ENCODE measurements at regions not wholly inside any gene's neighbourhood (a gene's known extent, or its start where the extent isn't known, plus 50 kb on each side); places are given as distances from the start of the nearest gene placed in this dataset.

DNA sequence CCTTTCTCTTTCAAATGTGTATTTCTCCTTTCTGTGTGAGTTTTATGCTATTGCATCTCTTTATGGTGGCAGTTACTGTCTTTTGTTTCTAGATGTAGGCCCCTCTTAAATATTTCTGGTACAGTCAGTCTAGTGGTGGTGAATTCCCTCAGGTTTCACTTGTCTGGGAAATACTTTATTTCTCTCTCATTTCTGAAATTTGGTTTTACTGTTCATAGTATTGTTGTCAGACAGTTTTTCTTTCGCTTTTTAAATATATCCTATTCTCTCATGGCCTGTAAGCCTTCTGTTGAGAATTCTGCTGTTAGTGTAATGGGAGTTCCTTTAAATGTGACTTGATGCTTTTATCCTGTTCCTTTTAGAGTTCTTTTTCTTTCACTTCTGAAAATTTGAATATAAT, 874.0 kb downstream of the PLOD2 start:
- TF ChIP-seq, protein P1, sequence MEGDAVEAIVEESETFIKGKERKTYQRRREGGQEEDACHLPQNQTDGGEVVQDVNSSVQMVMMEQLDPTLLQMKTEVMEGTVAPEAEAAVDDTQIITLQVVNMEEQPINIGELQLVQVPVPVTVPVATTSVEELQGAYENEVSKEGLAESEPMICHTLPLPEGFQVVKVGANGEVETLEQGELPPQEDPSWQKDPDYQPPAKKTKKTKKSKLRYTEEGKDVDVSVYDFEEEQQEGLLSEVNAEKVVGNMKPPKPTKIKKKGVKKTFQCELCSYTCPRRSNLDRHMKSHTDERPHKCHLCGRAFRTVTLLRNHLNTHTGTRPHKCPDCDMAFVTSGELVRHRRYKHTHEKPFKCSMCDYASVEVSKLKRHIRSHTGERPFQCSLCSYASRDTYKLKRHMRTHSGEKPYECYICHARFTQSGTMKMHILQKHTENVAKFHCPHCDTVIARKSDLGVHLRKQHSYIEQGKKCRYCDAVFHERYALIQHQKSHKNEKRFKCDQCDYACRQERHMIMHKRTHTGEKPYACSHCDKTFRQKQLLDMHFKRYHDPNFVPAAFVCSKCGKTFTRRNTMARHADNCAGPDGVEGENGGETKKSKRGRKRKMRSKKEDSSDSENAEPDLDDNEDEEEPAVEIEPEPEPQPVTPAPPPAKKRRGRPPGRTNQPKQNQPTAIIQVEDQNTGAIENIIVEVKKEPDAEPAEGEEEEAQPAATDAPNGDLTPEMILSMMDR (IDR thresholded peaks at IDR 0.05; ENCODE audit: extremely low read depth, low read depth, low read length): no peak
- Histone ChIP-seq H3K27ac (ENCODE audit: low read depth, low read length) (no peak overlapping the region), H3K36me3 (ENCODE audit: insufficient read depth, low read length) (no peaks in the 10 kb centered on the region), H3K9me3 (ENCODE audit: low read depth, low read length) (peaks cover 9% of the 10 kb centered on the region), H2AFZ (ENCODE audit: low read length) (no peak overlapping the region), H4K20me1 (ENCODE audit: insufficient read depth, low read length) (no peaks in the 10 kb centered on the region), H3K4me1 (ENCODE audit: insufficient read depth, low read length) (no peaks in the 10 kb centered on the region), H3K4me2 (ENCODE audit: insufficient read depth, low read length) (no peak overlapping the region), H3K27me3 (ENCODE audit: insufficient read depth, low read length) (no peaks in the 10 kb centered on the region), H3K79me2 (ENCODE audit: insufficient read depth, low read length) (no peaks in the 10 kb centered on the region), H3K4me3 (ENCODE audit: insufficient read depth, low read length) (no peak overlapping the region)
- DNase-seq (ENCODE audit: insufficient read length, low spot score, missing footprints): no peak

DNA sequence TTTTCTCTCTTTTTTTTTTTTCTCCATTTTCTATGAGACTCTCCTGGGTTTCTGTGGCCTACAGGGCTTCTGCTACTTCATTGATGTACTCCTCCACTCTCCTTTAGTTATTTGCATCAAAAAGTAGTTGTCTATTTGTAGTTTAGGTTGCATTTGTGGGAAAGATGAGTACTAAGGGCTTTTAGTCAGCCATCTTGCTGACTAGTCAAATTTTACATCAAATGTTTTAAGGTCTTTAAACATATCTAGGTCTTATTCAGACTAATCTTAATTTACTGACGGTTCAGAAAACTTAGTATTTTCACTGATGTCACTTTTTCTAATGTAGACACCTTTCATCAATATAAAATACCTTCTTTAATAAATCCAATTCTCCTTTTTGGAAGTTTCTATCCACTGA, 871.0 kb downstream of the PLOD2 start:
- DNase-seq (ENCODE audit: insufficient read length, low spot score, missing footprints): no peak
- Histone ChIP-seq H3K9me3 (ENCODE audit: low read depth, low read length) (peaks cover 9% of the 10 kb centered on the region), H2AFZ (ENCODE audit: low read length) (no peak overlapping the region), H4K20me1 (ENCODE audit: insufficient read depth, low read length) (no peaks in the 10 kb centered on the region), H3K4me1 (ENCODE audit: insufficient read depth, low read length) (no peaks in the 10 kb centered on the region), H3K27ac (ENCODE audit: low read depth, low read length) (no peak overlapping the region), H3K79me2 (ENCODE audit: insufficient read depth, low read length) (no peaks in the 10 kb centered on the region), H3K4me3 (ENCODE audit: insufficient read depth, low read length) (no peak overlapping the region), H3K36me3 (ENCODE audit: insufficient read depth, low read length) (no peaks in the 10 kb centered on the region), H3K27me3 (ENCODE audit: insufficient read depth, low read length) (no peaks in the 10 kb centered on the region), H3K4me2 (ENCODE audit: insufficient read depth, low read length) (no peak overlapping the region)
- TF ChIP-seq, protein P1 (IDR thresholded peaks at IDR 0.05; ENCODE audit: extremely low read depth, low read depth, low read length): no peak

GRCh38 chr3:145294572-145294971, 866.4 kb downstream of the PLOD2 start:
- Histone ChIP-seq H3K27ac (ENCODE audit: low read depth, low read length) (no peak overlapping the region), H3K4me2 (ENCODE audit: insufficient read depth, low read length) (no peak overlapping the region), H3K9me3 (ENCODE audit: low read depth, low read length) (peaks cover 2% of the 10 kb centered on the region), H4K20me1 (ENCODE audit: insufficient read depth, low read length) (no peaks in the 10 kb centered on the region), H3K27me3 (ENCODE audit: insufficient read depth, low read length) (no peaks in the 10 kb centered on the region), H3K36me3 (ENCODE audit: insufficient read depth, low read length) (no peaks in the 10 kb centered on the region), H3K4me1 (ENCODE audit: insufficient read depth, low read length) (no peaks in the 10 kb centered on the region), H2AFZ (ENCODE audit: low read length) (no peak overlapping the region), H3K79me2 (ENCODE audit: insufficient read depth, low read length) (no peaks in the 10 kb centered on the region), H3K4me3 (ENCODE audit: insufficient read depth, low read length) (no peak overlapping the region)
- DNase-seq (ENCODE audit: insufficient read length, low spot score, missing footprints): no peak
- TF ChIP-seq, protein P1 (IDR thresholded peaks at IDR 0.05; ENCODE audit: extremely low read depth, low read depth, low read length): no peak

- Histone ChIP-seq H3K36me3 (ENCODE audit: insufficient read depth, low read length) (no peaks in the 10 kb centered on the region), H2AFZ (ENCODE audit: low read length) (no peak overlapping the region), H3K4me1 (ENCODE audit: insufficient read depth, low read length) (no peaks in the 10 kb centered on the region)
Measured at GRCh38 chr3:145307272-145307671, 853.7 kb downstream of the PLOD2 start.

More at GRCh38 chr3:145307272-145307671, 853.7 kb downstream of the PLOD2 start:
- H4K20me1 ChIP-seq (ENCODE audit: insufficient read depth, low read length): no peaks in the 10 kb centered on the region
- H3K4me3 ChIP-seq (ENCODE audit: insufficient read depth, low read length): no peak overlapping the region
- H3K9me3 ChIP-seq (ENCODE audit: low read depth, low read length): no peaks in the 10 kb centered on the region
- H3K4me2 ChIP-seq (ENCODE audit: insufficient read depth, low read length): no peak overlapping the region
- H3K27ac ChIP-seq (ENCODE audit: low read depth, low read length): no peak overlapping the region
- no peaks in the 10 kb centered on the region for H3K27me3 ChIP-seq (ENCODE audit: insufficient read depth, low read length)
- DNase-seq (ENCODE audit: insufficient read length, low spot score, missing footprints): no peak
- H3K79me2 ChIP-seq (ENCODE audit: insufficient read depth, low read length): no peaks in the 10 kb centered on the region
- TF ChIP-seq, protein P1 (IDR thresholded peaks at IDR 0.05; ENCODE audit: extremely low read depth, low read depth, low read length): no peak

Measured in osteoblast (primary cell).